Keratinocyte (primary cell): ENCODE measurements at regions not wholly inside any gene's neighbourhood (a gene's known extent, or its start where the extent isn't known, plus 50 kb on each side); places are given as distances from the start of the nearest gene placed in this dataset.
"Not testable (repeated sequence)": the region's sequence is repeated elsewhere in the genome, so short reads cannot be mapped to it uniquely, and the experiment has no call there.

Experiments
- EZH2 ChIP-seq: IDR thresholded peaks from one replicate; pipeline ENCODE4 v1.6.1; 2012; ENCODE audit warnings: inconsistent platforms, mild to moderate bottlenecking, low read length, moderate library complexity
- TF ChIP-seq, protein P1 (sequence below), 3 experiments: IDR thresholded peaks in 1 of 3; conservative IDR thresholded peaks in 1 of 3; optimal IDR thresholded peaks in 1 of 3; 2 replicates in 2 of 3; 3 replicates in 1 of 3; pipeline versions ENCODE3 to v1.5.1; 2011; ENCODE audit warnings: low read length in 3 of 3, mild to moderate bottlenecking in 3 of 3, moderate library complexity in 2 of 3, control low read depth in 1 of 3, inconsistent platforms in 1 of 3; ENCODE audit not compliant: insufficient read depth in 2 of 3; ENCODE audit errors: extremely low read depth in 1 of 3

DNA sequence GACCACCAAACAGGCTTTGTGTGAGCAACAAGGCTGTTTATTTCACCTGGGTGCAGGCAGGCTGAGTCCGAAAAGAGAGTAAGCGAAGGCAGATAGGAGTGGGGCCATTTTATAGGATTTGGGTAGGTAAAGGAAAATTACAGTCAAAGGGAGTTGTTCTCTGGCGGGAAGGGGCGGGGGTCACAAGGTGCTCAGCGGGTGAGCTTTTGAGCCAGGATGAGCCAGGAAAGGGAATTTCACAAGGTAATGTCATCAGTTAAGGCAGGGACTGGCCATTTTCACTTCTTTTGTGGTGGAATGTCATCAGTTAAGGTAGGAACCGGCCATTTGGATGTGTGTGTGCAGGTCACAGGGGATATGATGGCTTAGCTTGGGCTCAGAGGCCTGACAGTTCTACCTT lies 378.0 kb upstream of the LRRTM4 start:
- not testable (repeated sequence) for TF ChIP-seq EZH2
- TF ChIP-seq, protein P1, sequence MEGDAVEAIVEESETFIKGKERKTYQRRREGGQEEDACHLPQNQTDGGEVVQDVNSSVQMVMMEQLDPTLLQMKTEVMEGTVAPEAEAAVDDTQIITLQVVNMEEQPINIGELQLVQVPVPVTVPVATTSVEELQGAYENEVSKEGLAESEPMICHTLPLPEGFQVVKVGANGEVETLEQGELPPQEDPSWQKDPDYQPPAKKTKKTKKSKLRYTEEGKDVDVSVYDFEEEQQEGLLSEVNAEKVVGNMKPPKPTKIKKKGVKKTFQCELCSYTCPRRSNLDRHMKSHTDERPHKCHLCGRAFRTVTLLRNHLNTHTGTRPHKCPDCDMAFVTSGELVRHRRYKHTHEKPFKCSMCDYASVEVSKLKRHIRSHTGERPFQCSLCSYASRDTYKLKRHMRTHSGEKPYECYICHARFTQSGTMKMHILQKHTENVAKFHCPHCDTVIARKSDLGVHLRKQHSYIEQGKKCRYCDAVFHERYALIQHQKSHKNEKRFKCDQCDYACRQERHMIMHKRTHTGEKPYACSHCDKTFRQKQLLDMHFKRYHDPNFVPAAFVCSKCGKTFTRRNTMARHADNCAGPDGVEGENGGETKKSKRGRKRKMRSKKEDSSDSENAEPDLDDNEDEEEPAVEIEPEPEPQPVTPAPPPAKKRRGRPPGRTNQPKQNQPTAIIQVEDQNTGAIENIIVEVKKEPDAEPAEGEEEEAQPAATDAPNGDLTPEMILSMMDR (optimal IDR thresholded peaks at IDR 0.05 in 1 of 3, IDR thresholded peaks at IDR 0.05 in 1 of 3, conservative IDR thresholded peaks at IDR 0.05 in 1 of 3; ENCODE audit: extremely low read depth in 1 of 3, insufficient read depth in 2 of 3, low read length in 3 of 3) = not testable (repeated sequence)
